K562 (cell line): ENCODE measurements at regions not wholly inside any gene's neighbourhood (a gene's known extent, or its start where the extent isn't known, plus 50 kb on each side); places are given as distances from the start of the nearest gene placed in this dataset.

Source experiments
- ATAC-seq: fragments of 200-7000 bp; cut with Tn5 transposase; 3 replicates; pipeline ENCODE4 v1.9.1; 2020; ENCODE audit warnings: moderate library complexity
- BruUV-seq: library from RNA; stranded (reverse); fragments of 400-500 nt; replicated peaks from 2 replicates; lab custom pipeline; 2021; lab: Mats Ljungman, UMichigan
- CTCF ChIA-PET: fragments of 300-600 bp; formaldehyde crosslinking; extraction: SDS; loops from one replicate; lab custom pipeline; 2021; ENCODE audit warnings: low intra/inter-chr PET ratio; lab: Yijun Ruan, JAX
- POLR2A ChIA-PET: fragments of 300-600, 350-650 bp; sonication (Branson Sonifier 250); formaldehyde crosslinking; extraction: SDS; loops from one replicate; lab custom pipeline; 2021; ENCODE audit warnings: antibody characterized with exemption, inconsistent platforms; lab: Yijun Ruan, JAX
- DNase-seq, 4 experiments: peaks; one replicate each; pipeline versions ENCODE4 v3.0.0 to v3.0.0-alpha.2; 2011 to 2018; ENCODE audit warnings: low spot score in 3 of 4, mixed read lengths in 3 of 4; ENCODE audit errors: extremely low read depth in 1 of 4
- FAIRE-seq: peaks from 2 replicates; lab custom pipeline; 2011; peaks lifted over from hg19 to GRCh38; lab: Jason Lieb, UNC
- H2AFZ ChIP-seq: 2 replicates; pipeline ENCODE4 v1.6.0; 2011; ENCODE audit warnings: low read depth, low read length, control low read depth, inconsistent platforms
- H3K27ac ChIP-seq: fragments of 200-600 bp; 3 replicates; pipeline ENCODE4 v1.8.0; 2011; ENCODE audit warnings: low read depth, mild to moderate bottlenecking, control low read depth, inconsistent platforms, low read length, moderate library complexity, mixed read lengths; ENCODE audit errors: extremely low read depth
- H3K27me3 ChIP-seq, 2 experiments: fragments of 300-600 bp in 1 of 2; 2 replicates in 1 of 2; 3 replicates in 1 of 2; pipeline versions ENCODE4 v1.6.0 to v1.8.0; 2011; ENCODE audit warnings: inconsistent platforms in 2 of 2, low read length in 2 of 2, mild to moderate bottlenecking in 1 of 2, mixed read lengths in 1 of 2, moderate library complexity in 1 of 2; ENCODE audit not compliant: control insufficient read depth in 2 of 2, insufficient read depth in 2 of 2
- H3K36me3 ChIP-seq: fragments of 300-600 bp; 3 replicates; pipeline ENCODE4 v1.8.0; 2011; ENCODE audit warnings: mild to moderate bottlenecking, low read length, inconsistent platforms; ENCODE audit not compliant: control insufficient read depth, insufficient read depth
- H3K4me1 ChIP-seq, 2 experiments: fragments of 200-600 bp in 1 of 2; replicated peaks in 1 of 2; 2 replicates in 1 of 2; 3 replicates in 1 of 2; pipeline versions ENCODE4 v1.5.1 to v1.8.0; 2011; ENCODE audit warnings: inconsistent platforms in 2 of 2, low read length in 2 of 2, mild to moderate bottlenecking in 1 of 2, mixed read lengths in 1 of 2, moderate library complexity in 1 of 2; ENCODE audit not compliant: control insufficient read depth in 2 of 2, insufficient read depth in 2 of 2
- H3K4me2 ChIP-seq: 2 replicates; pipeline ENCODE4 v1.6.1; 2011; ENCODE audit warnings: low read length, control low read depth, inconsistent platforms, mixed read lengths; ENCODE audit not compliant: insufficient read depth
- H3K4me3 ChIP-seq: fragments of 200-600 bp; sonication (generic), shearing (Covaris generic); 2 replicates; pipeline ENCODE4 v1.5.1; 2016; ENCODE audit warnings: control low read depth, inconsistent platforms
- H3K79me2 ChIP-seq: fragments of 200-600 bp; 3 replicates; pipeline ENCODE4 v1.8.0; 2011; ENCODE audit warnings: low read length, inconsistent platforms; ENCODE audit not compliant: control insufficient read depth, insufficient read depth
- H3K9ac ChIP-seq, 2 experiments: 2 replicates each; pipeline versions ENCODE4 v1.6.0 to v1.6.1; 2011; ENCODE audit warnings: low read depth in 2 of 2, low read length in 2 of 2, control low read depth in 1 of 2, inconsistent platforms in 1 of 2, mild to moderate bottlenecking in 1 of 2, mixed read lengths in 1 of 2; ENCODE audit not compliant: insufficient read depth in 1 of 2
- H3K9me1 ChIP-seq: one replicate; pipeline ENCODE4 v1.6.0; 2011; ENCODE audit warnings: inconsistent platforms, mild to moderate bottlenecking, low read length, moderate library complexity; ENCODE audit not compliant: control insufficient read depth, insufficient read depth
- H3K9me3 ChIP-seq: replicated peaks from 2 replicates; pipeline ENCODE4 v1.5.1; 2011; ENCODE audit warnings: low read depth, low read length, inconsistent platforms; ENCODE audit not compliant: control insufficient read depth, insufficient read depth
- H4K20me1 ChIP-seq: replicated peaks from 2 replicates; pipeline ENCODE4 v1.6.1; 2011; ENCODE audit warnings: low read length, inconsistent platforms, mixed read lengths; ENCODE audit not compliant: control insufficient read depth, insufficient read depth
- CBX3 ChIP-seq, 2 experiments: IDR thresholded peaks; 1 replicate in 1 of 2; 2 replicates in 1 of 2; pipeline ENCODE4 v1.6.1; 2012; ENCODE audit warnings: inconsistent platforms in 2 of 2, low read length in 2 of 2, borderline replicate concordance in 1 of 2, control low read depth in 1 of 2
- CEBPB ChIP-seq: fragments of 450-650 bp; IDR thresholded peaks from 2 replicates; pipeline ENCODE4 v1.6.1; 2016; ENCODE audit warnings: missing genetic modification characterization, missing compliant biosample characterization
- CUX1 ChIP-seq: fragments of 200-800 bp; sonication (Bioruptor generic); IDR thresholded peaks from 2 replicates; pipeline ENCODE4 v1.6.1; 2016; ENCODE audit warnings: missing genetic modification characterization, missing compliant biosample characterization
- FOXA3 ChIP-seq, 2 experiments: fragments of 450-650 bp in 1 of 2; sonication (generic) in 1 of 2; formaldehyde crosslinking; IDR thresholded peaks in 1 of 2; conservative IDR thresholded peaks in 1 of 2; 2 replicates each; pipeline versions ENCODE4 v1.4.0 to v1.8.0; 2020 to 2022; ENCODE audit warnings: mild to moderate bottlenecking in 2 of 2, missing genetic modification reagents in 1 of 2
- IRF9 ChIP-seq: fragments of 450-650 bp; IDR thresholded peaks from 2 replicates; pipeline ENCODE4 v1.6.1; 2016; ENCODE audit warnings: missing biosample characterization, missing genetic modification characterization
- PKNOX1 ChIP-seq: fragments of 450-650 bp; IDR thresholded peaks from 2 replicates; pipeline ENCODE4 v1.6.1; 2016
- RFX7 ChIP-seq: fragments of 250-450 bp; sonication (Bioruptor Pico); IDR thresholded peaks from 2 replicates; pipeline ENCODE4 v1.5.1; 2021; ENCODE audit warnings: mild to moderate bottlenecking
- SLC30A9 ChIP-seq: fragments of 250-450 bp; sonication (Bioruptor Pico); IDR thresholded peaks from 2 replicates; pipeline ENCODE4 v1.8.0; 2022; ENCODE audit warnings: mild to moderate bottlenecking, moderate library complexity
- ZFP36 ChIP-seq: fragments of 150-350 bp; IDR thresholded peaks from 2 replicates; pipeline ENCODE4 v1.6.1; 2018; ENCODE audit warnings: low read length, low read depth; ENCODE audit not compliant: partially characterized antibody
- WGBS: fragments of 100-300 bp; shearing (Covaris generic); methylation state at CpG from one replicate; pipeline ENCODE4 v1.1.6; 2016; ENCODE audit warnings: low coverage, mixed read lengths; ENCODE audit not compliant: insufficient coverage; ENCODE audit errors: missing lambda C conversion rate; 5-methylcytosine and 5-hydroxymethylcytosine counted together
- in situ Hi-C: fragments of 300-500 bp; cut with MboI; formaldehyde crosslinking; loops from 4 replicates; pipeline ENCODE4 v1.15.0; 2018; ENCODE audit warnings: inconsistent platforms, mixed read lengths
- intact Hi-C: fragments of 100-400 bp; cut with micrococcal nuclease; formaldehyde crosslinking; loops from 2 replicates; pipeline ENCODE4 v1.14.2; 2022

GRCh38 chr5:165184183-165184582 is 1678.8 kb downstream of the MAT2B start:
- Histone ChIP-seq H3K4me3 (no peak overlapping the region), H3K79me2 (no peaks in the 10 kb centered on the region), H3K27me3 (no peaks in the 10 kb centered on the region), H3K9me3 (0 out of 2 replicates have a peak, but pooled peaks cover 2% of the 10 kb centered on the region), H3K36me3 (no peaks in the 10 kb centered on the region), H4K20me1 (no peaks in the 10 kb centered on the region), H3K4me1 (no peaks in the 10 kb centered on the region), H3K9me1 (no peaks in the 10 kb centered on the region), H2AFZ (no peak overlapping the region), H3K4me2 (no peak overlapping the region), H3K27ac (no peak overlapping the region)
- FAIRE-seq, result no peak
- CTCF ChIA-PET, result no interaction called here
- 0% methylated on average over 2 of the region's 2 CpGs for WGBS
- DNase-seq, result no peak
- BruUV-seq, result no TSS peak
- no peak for ATAC-seq
- in situ Hi-C loops, result no loop called here
- intact Hi-C loops, result loop anchor here (5.0 kb wide), 1 partner anchor 1092 kb away; no protein-coding TSS in a partner anchor
- peak; percentile 79 for TF ChIP-seq ZFP36
- TF ChIP-seq CBX3 (IDR thresholded peaks at IDR 0.05; ENCODE audit: borderline replicate concordance in 1 of 2, low read length in 2 of 2), result peak in 1 of 2 experiments; percentile 47; a peak in 1 of 3 replicates
- no peak for TF ChIP-seq PKNOX1
- TF ChIP-seq, all 486 proteins: peak for 2
- no peak overlapping the region for H3K9ac ChIP-seq
- POLR2A ChIA-PET, result no interaction called here

- Histone ChIP-seq H3K4me3 (no peak overlapping the region), H3K27ac (no peak overlapping the region), H2AFZ (no peak overlapping the region), H3K27me3 (no peaks in the 10 kb centered on the region), H3K79me2 (no peaks in the 10 kb centered on the region), H3K36me3 (no peaks in the 10 kb centered on the region), H4K20me1 (no peaks in the 10 kb centered on the region), H3K9me3 (0 out of 2 replicates have a peak, but pooled peaks cover 2% of the 10 kb centered on the region), H3K9ac (no peak overlapping the region), H3K4me1 (no peaks in the 10 kb centered on the region), H3K4me2 (no peak overlapping the region), H3K9me1 (no peaks in the 10 kb centered on the region)
- DNase-seq (no peak), ATAC-seq (no peak), FAIRE-seq (no peak)
- BruUV-seq, result no TSS peak
- 0% methylated on average over 2 of the region's 2 CpGs for WGBS
- in situ Hi-C loops (no loop called here), intact Hi-C loops (no loop called here)
- POLR2A ChIA-PET, result no interaction called here
- CTCF ChIA-PET, result no interaction called here
- no peak for TF ChIP-seq SLC30A9 (CRISPR knock-in tag)
- TF ChIP-seq CUX1 (CRISPR knock-in tag), result no peak
- no peak for TF ChIP-seq FOXA3 (CRISPR knock-in tag; conservative IDR thresholded peaks at IDR 0.05 in 1 of 2, IDR thresholded peaks at IDR 0.05 in 1 of 2)
- no peak for TF ChIP-seq RFX7 (CRISPR knock-in tag)
- no peak for TF ChIP-seq IRF9
- TF ChIP-seq CEBPB (tag), result no peak
These were observed 1680.3 kb downstream of the MAT2B start for GRCh38 chr5:165185716-165186115.
